ENCODE measurements at regions not wholly inside any gene's neighbourhood (a gene's known extent, or its start where the extent isn't known, plus 50 kb on each side); places are given as distances from the start of the nearest gene placed in this dataset.

DNA sequence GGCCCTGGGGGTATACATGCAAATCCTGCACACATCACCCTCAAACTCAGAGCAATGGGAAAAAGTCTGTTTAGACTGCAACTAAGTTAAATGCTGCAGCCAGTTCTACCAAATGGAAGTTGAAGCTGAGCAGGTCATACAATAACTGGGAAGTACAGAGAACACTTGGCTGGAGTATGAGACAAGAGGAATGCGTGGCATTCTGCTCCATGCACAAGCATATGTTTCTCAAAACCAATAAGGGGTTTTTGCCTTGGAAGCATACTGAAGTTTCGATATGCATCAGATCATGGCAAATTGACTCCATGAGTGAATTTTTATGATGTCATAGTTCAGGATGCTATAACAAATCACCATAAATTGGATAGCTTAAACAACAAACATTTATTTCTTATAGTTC lies 193.8 kb downstream of the COL12A1 start:
- TF ChIP-seq CTCF (IDR thresholded peaks at IDR 0.05; ENCODE audit: low read length): no peak
- no peak for TF ChIP-seq EZH2 (IDR thresholded peaks at IDR 0.05; ENCODE audit: borderline replicate concordance, low read length)
